HL-60 (cell line): ENCODE measurements at regions not wholly inside any gene's neighbourhood (a gene's known extent, or its start where the extent isn't known, plus 50 kb on each side); places are given as distances from the start of the nearest gene placed in this dataset.
"Not testable (repeated sequence)": the region's sequence is repeated elsewhere in the genome, so short reads cannot be mapped to it uniquely, and the experiment has no call there.

Experiments
- DNase-seq, 2 experiments: peaks; one replicate each; pipeline ENCODE4 v3.0.0-alpha.2; 2010 to 2020; ENCODE audit warnings: low read depth in 1 of 2, low spot score in 1 of 2
- H3K27ac ChIP-seq: fragments of 250-450 bp; sonication (Bioruptor Pico); replicated peaks from 2 replicates; pipeline ENCODE4 v1.5.1; 2020; ENCODE audit warnings: mild to moderate bottlenecking, moderate library complexity
- H3K27me3 ChIP-seq: fragments of 250-450 bp; sonication (Bioruptor Pico); 2 replicates; pipeline ENCODE4 v1.5.1; 2021; ENCODE audit warnings: mild to moderate bottlenecking, moderate library complexity; ENCODE audit not compliant: insufficient read depth, poor library complexity, severe bottlenecking
- H3K4me3 ChIP-seq: replicated peaks from 2 replicates; pipeline ENCODE4 v1.5.1; 2011; ENCODE audit warnings: mild to moderate bottlenecking, control low read depth, low read length; ENCODE audit not compliant: insufficient read depth
- CTCF ChIP-seq: IDR thresholded peaks from one replicate; pipeline ENCODE4 v1.5.1; 2011; ENCODE audit warnings: low read length, control low read depth, inconsistent platforms; ENCODE audit not compliant: insufficient read depth
- GABPA ChIP-seq: IDR thresholded peaks from 2 replicates; pipeline ENCODE4 v1.6.1; 2012; ENCODE audit warnings: low read depth
- POLR2AphosphoS5 ChIP-seq: IDR thresholded peaks from 2 replicates; pipeline ENCODE4 v1.6.1; 2012; ENCODE audit warnings: low read depth
- REST ChIP-seq: IDR thresholded peaks from 2 replicates; pipeline ENCODE4 v1.6.1; 2012; ENCODE audit warnings: low read depth; ENCODE audit not compliant: insufficient replicate concordance
- SPI1 ChIP-seq: IDR thresholded peaks from 2 replicates; pipeline ENCODE4 v1.6.1; 2012; ENCODE audit warnings: low read depth, mild to moderate bottlenecking, borderline replicate concordance

GRCh38 chrX:35362866-35363265 lies 420.3 kb downstream of the FAM47B start:
- Histone ChIP-seq H3K27ac (no peak overlapping the region), H3K27me3 (no peaks in the 10 kb centered on the region), H3K4me3 (no peak overlapping the region)
- TF ChIP-seq CTCF (no peak), POLR2AphosphoS5 (no peak), SPI1 (no peak), GABPA (no peak), REST (no peak)
- no peak for DNase-seq

DNA sequence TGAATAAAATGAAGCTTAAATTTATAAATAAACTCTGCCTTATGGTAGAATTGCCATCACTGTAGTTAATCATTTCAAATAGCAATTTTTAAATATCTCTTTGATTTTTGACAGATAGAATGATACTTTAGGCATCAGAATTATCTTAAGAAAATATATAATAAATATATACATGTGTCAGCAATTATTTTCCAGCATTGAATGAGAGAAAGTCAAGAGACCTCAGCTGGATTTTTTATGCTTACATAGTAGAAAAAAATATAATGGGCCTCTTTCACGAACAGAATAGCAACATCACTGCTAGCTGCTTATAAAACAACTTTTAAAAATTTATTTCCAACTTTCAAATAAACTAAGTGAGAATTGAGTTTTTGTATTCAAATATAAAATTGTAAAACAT lies 424.0 kb upstream of the MAGEB16 start:
- H3K27ac ChIP-seq = no peak overlapping the region
- DNase-seq = no peak
- no peaks in the 10 kb centered on the region for H3K27me3 ChIP-seq
- H3K4me3 ChIP-seq = no peak overlapping the region
- TF ChIP-seq GABPA = no peak
- no peak for TF ChIP-seq SPI1
- TF ChIP-seq CTCF = no peak
- TF ChIP-seq REST = no peak

- no peaks in the 10 kb centered on the region for H3K27me3 ChIP-seq
- no peak overlapping the region for H3K27ac ChIP-seq
- TF ChIP-seq POLR2AphosphoS5 = no peak
- TF ChIP-seq SPI1 = no peak
- no peak for TF ChIP-seq GABPA
- TF ChIP-seq REST = no peak
- TF ChIP-seq CTCF = no peak
- peak; percentile 1 to 6 for DNase-seq
- H3K4me3 ChIP-seq = no peak overlapping the region
Measured at GRCh38 chrX:35380808-35381700, 417.1 kb upstream of the MAGEB16 start.

DNA sequence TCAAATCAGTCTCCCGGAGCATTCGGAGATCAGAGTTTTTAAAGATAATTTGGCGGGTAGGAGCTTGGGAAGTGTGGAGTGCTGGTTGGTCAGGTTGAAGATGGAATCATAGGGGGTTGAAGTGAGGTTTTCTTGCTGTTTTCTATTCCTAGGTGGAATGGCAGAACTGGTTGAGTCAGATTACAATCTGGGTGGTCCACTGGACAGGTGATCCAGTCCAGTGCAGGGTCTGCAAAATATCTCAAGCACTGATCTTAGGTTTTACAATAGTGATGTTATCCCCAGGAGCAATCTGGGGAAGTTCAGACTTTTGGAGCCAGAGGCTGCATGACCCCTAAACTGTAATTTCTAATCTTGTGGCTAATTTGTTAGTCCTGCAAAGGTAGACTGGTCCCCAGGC lies 416.4 kb upstream of the MAGEB16 start:
- not testable (repeated sequence) for DNase-seq, H3K27me3 ChIP-seq, H3K27ac ChIP-seq, H3K4me3 ChIP-seq
